ENCODE measurements at regions not wholly inside any gene's neighbourhood (a gene's known extent, or its start where the extent isn't known, plus 50 kb on each side); places are given as distances from the start of the nearest gene placed in this dataset.
"Not testable (repeated sequence)": the region's sequence is repeated elsewhere in the genome, so short reads cannot be mapped to it uniquely, and the experiment has no call there.

DNA sequence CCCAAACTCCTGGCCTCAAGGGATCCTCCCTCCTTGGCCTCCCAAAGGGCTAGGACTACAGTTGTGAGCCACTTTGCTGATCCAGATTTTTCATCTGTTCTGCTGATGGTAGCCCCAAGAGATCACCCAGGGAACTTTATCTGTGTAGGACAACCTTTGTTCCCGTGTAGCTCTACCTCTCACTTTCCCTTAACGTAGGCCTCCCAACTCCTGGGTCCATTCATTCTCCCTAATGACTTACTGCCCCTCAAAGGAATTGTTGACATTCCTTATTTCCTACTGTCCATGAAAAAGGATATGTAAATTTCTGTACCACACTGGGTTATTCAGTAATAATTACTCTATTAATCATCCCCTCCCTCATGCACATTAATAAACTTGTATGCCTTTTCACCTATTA is 51.0 kb upstream of the PHF24 start:
- DNase-seq (ENCODE audit: low spot score), result no peak

DNA sequence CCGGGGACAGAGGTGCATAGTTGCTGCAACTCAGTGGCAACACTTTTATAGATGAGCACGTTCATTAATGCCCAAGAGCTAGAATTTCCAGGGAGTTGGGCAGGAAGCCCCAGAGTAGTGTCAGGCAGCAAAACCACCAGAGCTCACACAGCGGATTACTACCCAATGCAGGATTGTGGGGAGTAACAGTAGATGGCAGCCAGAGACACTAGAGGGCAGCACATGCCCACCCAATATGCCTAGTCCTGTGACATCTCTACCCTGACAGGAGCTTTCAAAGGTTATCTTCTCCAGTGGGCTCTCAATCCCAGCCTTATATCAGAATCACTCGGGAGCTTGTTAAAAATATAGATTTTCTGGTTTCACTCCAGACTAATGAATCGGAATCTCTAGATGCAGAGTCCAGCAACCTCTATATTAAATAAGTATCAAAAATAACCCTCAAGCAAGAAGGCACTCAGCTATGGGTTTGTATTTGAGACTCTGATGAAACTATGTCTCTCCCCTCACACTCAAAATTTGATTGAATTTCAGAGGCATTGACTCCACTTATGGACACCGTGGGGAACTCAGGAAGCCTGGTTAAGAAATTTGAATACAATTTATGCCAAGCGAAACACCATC is 58.4 kb upstream of the PHF24 start:
- peak; percentile 77 for DNase-seq (ENCODE audit: low spot score)

DNA sequence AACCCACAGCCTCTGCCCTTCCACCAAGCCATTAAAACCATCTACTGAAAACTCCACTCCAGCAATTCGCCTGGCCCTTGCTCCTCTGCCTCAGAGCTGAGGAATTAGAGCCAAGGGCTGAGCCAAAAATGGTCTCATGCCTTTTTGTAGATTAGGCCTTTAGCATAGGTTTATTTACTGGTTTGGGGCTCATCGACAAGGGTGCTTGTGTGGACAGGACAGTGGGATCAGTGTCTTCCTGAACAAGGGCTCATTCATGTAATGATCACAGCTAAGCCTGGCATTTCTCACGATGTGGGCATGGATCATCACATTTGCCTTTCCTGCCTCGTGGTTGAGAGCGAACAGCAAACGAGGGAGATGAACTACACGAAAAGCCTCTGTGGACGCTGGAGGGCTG is 59.2 kb upstream of the PHF24 start:
- no peak for DNase-seq (ENCODE audit: low spot score)

DNA sequence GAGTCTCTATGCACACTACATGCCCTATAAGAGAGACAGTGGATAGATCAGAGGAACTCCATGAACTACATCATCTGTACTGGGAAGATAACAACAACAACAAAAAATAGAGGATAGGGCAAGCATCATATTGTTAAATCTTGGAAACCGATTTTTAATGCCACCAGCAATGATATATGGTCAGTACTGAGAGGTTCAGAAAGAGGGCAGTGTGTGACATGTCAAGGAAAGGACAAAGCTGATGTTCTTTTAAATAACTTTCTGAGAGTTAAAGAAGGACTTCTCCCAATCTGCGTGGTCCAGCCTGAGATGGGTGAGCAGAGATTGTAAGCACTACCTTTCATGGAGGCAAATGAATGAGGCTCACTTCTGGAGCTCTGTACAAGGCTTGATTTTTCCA is 62.0 kb upstream of the PHF24 start:
- DNase-seq (ENCODE audit: low spot score), result no peak

DNA sequence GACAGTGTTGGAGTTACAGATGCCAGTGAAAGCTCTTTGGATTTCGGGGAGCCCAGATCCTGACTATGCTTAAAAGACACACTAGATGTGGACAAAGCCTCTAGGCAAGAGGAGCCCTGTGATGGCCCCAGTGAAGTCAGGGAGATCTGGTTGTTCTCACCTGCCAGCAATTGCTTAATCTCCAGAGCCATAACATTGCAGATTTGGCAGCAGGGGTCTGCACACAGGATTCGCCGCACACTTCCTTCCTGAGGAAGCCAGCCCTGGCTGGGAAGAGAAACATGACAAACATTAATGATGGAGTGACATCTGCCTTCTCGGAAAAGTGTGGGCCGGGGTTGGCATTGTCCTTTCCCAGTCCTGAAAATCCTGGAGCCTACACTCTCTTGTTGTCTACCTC is 65.2 kb upstream of the PHF24 start:
- no peak for DNase-seq (ENCODE audit: low spot score)

DNA sequence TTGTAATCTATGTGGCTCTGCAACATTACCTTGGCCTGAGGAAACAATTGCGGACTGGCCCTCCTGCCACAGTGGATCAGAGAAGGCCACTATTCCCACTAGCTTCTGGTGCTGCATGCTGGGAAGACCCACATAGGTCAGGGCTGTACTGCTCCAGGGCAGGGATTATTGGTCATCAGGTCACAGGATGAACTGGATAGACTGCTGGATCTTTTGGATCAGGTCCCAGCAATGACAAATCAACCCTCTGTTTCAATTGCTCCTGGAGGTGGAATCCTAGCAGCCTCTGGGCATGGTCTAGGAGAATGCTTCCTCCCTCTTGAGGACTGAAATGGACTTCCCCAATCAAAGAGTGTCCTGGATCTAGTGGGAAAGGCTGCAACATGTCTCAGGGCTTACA is 66.7 kb upstream of the PHF24 start:
- no peak for DNase-seq (ENCODE audit: low spot score)

DNA sequence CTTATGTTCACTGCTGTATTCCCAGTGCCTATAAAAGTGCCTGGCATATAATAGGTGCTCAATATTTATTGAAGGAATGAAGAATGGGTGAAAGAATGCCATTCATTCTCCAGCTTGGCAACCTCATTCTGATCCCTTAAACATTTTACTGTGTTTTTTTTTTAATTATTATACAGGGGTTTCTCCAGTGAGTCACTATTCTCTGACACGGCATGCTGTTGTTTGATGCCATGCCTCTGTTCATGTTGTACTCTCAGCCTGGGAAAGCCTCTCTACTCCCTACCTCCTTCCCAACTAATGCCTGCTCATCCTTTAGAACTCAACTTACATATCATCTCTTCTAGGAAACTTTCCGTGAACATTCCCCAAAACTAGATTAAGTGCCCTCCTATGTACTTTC is 70.2 kb upstream of the PHF24 start:
- DNase-seq (ENCODE audit: low spot score), result no peak

DNA sequence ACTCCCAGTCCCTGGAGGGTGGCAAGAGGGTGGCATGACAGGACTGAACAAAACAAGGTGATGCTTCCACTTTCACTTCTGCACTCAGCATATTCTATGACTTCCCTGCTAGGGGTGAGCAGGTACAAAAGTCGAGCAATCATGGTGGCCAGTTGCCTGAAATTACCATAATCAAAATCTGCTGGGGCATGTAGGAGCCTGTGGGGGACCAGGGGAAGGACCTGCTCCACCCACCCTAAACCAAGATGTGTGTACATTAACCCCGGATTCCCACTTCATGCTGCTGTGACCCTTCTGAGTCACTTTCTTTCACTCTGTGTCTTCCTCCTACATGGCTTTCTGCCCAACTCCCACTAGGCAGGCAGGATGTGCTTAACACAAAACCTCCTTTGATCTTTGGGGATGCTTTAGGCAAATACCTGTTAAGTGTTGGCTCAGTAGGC is 73.3 kb upstream of the PHF24 start:
- no peak for DNase-seq (ENCODE audit: low spot score)

DNA sequence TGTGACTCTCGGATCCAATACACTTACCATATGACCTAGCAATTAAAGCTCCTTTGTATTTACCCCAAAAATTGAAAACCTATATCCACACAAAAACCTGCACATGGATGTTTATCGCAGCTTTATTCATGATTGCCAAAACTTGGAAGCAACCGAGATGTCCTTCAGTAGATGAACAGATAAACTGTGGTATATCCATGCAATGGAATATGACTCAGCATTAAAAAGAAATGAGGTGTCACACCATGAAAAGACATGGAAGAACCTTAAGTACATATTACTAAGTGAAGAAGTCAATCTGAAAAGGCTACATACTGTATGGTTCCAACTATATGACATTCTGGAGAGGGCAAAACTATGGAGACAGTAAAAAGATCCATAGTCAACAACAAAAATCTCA is 82.0 kb upstream of the PHF24 start:
- DNase-seq (ENCODE audit: low spot score), result no peak

DNA sequence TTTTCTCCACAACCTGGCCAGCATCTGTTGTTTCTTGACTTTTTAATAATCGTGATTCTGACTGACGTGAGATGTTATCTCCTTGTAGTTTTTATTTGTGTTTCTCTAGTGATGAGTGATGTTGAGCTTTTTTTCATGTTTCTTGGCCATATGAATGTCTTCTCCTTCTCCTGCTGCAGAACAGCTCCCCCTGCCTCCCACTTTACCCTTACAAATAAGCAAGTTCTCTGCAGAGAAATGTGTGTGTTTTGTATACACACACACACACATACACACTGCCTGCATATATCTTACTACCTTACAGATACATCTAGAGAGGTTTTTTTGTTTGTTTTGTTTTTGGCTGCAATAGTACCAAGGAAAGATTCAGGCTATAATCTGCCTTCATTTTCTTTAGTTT is 88.7 kb upstream of the PHF24 start:
- DNase-seq (ENCODE audit: low spot score), result no peak

DNA sequence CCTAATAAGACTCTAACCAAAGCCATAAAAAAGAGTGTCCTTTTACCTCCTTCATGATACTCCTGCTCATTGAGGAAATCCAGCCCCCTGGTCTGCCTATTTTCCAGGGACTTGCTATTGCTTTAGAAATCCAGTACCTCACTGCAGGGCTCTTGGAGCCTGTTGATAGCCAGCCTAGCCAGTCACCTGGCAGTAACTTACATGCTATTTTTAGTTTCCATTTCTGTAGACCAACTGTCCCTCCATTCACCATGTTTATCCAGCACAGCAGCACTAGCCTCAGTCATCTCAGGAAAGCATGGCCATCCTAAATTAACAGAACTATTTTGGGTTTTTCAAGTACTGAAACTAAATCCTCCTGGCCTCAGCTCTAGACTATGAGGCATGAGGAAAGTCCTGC is 91.5 kb upstream of the PHF24 start:
- DNase-seq (ENCODE audit: low spot score), result no peak

DNA sequence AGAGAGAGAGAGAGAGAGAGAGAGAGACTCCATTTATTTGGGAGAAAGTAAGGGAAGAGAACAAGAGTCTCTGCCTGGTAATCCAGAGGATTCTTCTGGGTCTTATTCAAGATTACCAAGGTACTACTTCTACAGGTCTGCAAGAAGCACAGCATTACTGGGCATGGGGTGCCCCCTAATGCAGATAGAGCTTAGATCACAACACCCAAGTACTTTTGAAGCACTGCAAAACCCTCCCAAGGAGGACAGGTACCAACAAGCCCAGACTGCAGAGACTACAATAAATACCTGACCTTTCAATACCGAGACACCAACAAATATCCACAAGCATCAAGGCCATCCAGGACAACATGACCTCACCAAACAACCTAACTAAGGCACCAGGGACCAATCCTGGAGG is 94.7 kb upstream of the PHF24 start:
- DNase-seq (ENCODE audit: low spot score), result no peak

DNA sequence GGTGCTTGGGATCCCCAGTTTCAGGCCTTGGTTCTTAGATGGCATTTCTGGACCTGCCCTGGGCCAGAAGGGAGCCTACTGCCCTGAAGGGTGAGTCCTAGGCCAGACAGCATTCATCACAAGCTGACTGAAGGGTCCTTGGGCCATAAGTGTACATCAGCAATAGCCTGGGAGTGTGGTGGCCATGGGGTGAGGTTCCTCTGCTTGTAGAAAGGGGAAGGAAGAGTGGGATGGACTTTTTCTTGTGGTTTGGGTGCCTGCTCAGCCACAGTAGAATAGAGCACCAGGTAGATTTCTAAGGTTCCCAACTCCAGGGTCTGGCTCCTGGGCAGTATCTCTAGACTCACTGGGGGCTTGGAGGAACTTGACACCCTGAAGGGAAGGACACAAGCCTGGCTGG is 95.2 kb upstream of the PHF24 start:
- DNase-seq (ENCODE audit: low spot score), result no peak

DNA sequence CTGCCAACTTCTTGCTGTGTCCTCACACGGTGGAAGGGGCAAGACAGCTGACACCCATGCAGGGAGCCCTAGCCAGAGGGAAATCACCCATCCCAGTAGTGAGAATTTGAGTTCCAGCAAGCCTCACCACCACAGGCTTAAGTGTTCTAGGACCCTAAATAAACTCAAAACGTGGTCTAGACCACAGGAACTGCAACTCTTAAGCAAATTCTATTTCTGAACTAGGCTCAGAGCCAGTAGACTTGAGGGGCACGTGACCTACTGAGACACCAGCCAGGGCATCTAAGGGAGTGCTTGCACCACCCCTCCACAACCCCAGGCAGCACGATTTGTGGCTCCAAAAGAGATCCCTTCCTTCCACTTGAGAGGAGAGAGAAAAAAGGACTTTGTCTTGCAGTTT is 96.0 kb upstream of the PHF24 start:
- DNase-seq (ENCODE audit: low spot score), result no peak

DNA sequence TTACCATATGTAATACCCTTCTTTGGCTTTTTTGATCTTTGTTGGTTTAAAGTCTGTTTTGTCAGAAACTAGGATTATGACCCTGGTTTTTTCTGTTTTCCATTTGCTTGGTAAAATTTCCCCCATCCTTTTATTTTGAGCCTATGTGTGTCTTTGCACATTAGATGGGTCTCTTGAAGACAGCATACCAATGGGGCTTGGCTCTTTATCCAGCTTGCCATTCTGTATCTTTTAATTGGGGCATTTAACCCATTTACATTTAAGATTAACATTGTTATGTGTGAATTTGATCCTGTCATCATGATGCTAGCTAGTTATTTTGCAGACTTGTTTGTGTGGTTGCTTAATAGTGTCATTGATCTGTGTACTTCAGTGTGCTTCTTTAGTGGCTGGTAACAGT is 103.1 kb upstream of the PHF24 start:
- DNase-seq (ENCODE audit: low spot score), result not testable (repeated sequence)

DNA sequence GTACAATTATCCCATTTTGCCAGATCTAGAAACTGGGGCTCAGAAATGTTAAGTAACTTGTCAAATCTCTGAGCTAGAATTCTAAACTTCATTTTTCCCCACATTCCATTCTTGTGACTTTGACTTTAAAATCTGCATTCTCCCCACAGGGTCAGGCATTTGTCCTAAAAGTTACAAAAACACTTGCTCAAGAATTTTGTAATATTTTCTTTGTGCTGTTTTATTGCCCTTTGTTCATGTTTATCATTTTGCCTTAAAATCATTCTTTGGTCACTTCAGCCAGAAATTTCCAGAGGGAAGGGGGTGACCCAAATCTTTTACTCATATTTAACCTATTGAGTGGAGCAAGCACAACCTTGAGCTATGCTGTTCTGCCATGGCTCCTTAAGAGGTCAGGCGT is 120.1 kb upstream of the CCL21 start:
- DNase-seq (ENCODE audit: low spot score), result no peak

DNA sequence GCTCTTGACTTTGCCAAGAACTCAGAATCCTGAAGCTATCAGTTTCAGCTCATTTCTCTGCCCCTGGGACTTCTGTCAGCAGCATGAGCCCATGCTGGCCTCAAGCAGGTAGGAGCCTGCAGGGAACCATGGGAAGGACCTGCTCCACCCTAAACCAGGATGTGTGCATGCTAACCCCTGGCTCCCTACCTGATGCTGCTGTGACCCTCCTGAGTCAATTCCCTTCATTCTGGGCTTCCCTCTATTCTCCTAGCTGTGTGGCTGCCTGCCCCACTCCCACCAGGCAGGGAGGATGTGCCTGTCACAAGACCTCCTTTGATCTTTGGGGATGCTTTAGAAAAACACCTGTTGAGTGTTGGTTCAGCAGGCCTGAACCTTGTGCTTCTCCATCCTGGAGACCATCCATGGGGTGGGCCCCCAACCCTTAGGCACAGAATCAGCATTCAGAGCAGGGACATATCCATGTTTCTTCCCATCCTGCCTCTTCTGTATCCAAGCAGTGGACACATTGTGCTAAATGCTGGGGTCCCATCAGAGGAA is 117.1 kb upstream of the CCL21 start:
- DNase-seq (ENCODE audit: low spot score), result no peak

DNA sequence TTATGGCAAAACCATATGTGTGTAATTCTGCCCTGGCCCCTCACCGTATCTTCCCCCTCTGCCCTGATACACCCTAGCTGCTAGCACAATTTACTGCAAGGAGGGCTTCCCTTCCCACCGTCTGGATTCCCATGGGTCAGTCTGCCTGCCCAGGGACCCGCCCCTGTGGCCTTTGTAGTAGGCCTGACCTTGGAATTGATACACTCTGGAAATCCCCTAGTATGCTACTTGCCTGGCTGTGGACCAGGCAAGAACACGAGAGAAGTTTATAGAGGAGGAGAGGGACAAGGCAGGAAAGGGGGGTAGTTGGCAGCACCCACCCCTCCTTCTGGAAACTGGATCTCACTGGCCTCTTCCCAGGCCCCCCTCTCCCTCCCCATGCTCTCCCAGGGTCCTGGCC is 115.8 kb upstream of the CCL21 start:
- no peak for DNase-seq (ENCODE audit: low spot score)

DNA sequence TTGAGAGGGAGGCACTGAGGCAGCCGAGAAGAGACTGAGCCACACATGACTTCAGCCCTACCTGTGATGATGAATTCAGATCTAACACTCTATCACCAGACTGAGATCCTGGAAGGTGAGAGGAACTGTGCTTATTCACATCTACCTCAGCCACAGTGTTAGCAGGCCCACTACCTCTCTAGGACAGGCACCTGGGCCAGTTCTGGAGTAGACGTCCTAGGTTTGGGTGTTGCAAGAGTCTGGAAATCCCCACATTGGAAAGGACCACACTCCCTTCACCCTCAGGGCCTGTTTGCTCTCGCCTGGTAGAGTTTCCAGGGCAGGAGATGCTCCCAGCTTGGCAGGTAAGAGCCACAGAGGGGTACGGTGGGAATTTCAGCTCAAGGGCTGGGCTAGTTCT is 113.8 kb upstream of the CCL21 start:
- no peak for DNase-seq (ENCODE audit: low spot score)

DNA sequence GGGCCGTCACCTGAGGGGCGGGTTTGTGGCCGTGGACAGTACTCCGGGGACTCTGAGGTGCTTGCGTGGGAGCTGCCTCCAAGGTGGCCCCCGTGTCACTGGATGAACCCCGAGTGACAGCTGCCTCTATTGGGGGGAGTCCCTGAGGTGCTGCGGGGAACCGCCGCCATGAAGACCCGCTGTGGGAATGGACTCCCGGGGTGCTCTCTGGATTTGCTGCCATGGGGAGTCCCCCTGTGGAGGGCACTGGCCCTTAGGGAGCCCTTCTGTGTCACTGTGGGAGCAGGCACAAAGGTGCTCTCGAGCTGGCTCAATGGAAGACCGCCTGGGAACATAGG is 100.2 kb upstream of the CCL21 start:
- DNase-seq (ENCODE audit: low spot score), result no peak

DNA sequence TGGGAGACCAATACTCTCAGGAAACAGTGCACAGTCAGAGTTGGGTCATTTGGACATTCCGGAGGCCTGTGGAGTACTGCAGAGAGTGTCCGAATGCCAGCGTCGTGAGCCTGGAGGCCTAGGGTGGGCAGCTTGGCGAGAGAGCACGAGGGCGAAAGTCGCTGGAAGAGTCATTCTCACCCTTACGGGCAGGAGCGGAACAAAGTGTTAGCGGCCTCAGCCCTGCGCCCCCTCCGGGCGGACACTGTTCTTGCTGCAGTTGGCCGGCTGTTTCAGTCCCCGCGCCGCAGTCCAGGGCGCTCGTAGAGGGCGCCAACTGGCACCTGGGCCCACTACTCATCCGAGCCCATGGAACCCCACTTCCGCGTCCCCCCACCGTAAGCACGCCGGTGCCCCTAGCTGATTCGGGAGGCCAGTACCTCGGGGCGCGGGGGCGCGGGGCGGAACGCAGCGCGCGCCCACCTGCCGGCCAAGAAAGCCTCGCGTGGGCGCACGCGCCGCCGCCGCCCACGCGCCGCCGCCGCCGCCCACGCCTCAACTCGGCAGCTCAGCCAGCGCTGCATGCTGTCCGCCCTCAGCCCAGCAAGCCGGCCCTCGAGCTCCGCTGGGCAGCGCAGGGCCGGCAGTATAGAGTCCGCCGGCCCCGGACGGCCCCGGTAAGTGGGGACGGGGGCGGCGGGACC is 99.7 kb upstream of the CCL21 start:
- no peak for DNase-seq (ENCODE audit: low spot score)

DNA sequence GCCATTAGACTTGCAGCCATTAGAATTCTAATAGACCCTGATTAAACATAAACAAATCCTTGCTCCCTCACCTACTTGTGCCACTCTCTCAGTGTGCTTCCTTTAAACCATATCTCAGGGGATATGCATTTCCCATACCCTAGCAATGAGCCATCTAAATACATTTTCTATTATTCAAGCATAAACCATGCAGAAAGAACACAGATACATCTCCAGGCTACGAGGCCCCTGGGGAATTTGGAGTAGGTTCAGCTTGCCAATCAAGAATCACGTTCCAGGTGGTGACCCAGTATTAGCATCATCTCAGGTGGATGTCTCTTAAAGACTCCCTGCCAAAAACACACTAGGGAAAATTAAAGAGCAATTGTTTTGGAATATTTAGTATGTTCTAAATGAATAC is 93.0 kb upstream of the CCL21 start:
- DNase-seq (ENCODE audit: low spot score), result no peak

DNA sequence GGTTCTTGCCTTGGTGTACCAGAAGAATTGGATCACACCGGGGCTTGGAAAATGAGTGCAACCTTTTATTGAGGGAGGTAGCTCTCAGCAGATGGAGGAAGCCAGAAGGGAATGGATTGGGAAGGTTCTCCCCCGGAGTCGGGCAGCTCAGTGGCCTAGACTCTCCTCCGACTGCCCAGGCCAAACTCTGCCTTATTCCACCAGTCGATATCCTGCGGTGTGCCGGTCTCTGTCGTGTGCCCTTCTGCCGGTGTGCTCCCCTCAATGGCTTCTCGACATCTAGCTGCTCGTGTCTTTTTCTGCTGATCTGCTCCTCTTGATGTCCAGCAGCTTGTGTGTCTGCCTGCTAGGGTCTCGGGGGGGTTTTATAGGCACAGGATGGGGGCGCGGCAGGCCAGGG is 87.4 kb upstream of the CCL21 start:
- no peak for DNase-seq (ENCODE audit: low spot score)

DNA sequence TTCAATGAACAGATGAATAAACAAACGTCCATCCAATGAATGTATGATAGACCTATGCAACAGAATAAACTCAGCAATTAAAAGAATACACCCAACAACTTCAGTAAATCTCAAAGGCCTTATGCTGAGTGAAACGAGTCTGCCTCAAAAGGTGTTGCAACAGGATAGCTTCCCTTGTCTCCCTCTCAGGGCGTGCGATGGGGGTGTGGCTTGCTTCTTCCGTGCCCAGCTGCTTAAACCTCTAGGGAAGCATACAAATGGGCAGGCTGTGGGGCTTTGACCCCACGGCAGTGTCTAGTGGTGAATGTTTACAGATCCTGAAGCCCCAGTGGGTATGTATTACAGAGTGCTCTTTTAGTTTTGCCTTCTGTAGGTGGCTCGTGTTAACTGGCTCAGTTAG is 87.0 kb upstream of the CCL21 start:
- no peak for DNase-seq (ENCODE audit: low spot score)
